PFSK-1 (cell line): ENCODE measurements at regions not wholly inside any gene's neighbourhood (a gene's known extent, or its start where the extent isn't known, plus 50 kb on each side); places are given as distances from the start of the nearest gene placed in this dataset.

Experiments used
- POLR2AphosphoS5 ChIP-seq: IDR thresholded peaks from 2 replicates; pipeline ENCODE4 v1.6.1; 2012; ENCODE audit warnings: low read depth, mild to moderate bottlenecking, control low read depth, low read length, moderate library complexity
- SIN3A ChIP-seq: IDR thresholded peaks from 2 replicates; pipeline ENCODE4 v1.6.1; 2012; ENCODE audit warnings: mild to moderate bottlenecking, low read length, moderate library complexity, borderline replicate concordance; ENCODE audit not compliant: insufficient read depth

- TF ChIP-seq POLR2AphosphoS5 (no peak), SIN3A (no peak)
These were observed 665.4 kb downstream of the EPM2A start for GRCh38 chr6:145069966-145070365.
